ENCODE measurements at regions not wholly inside any gene's neighbourhood (a gene's known extent, or its start where the extent isn't known, plus 50 kb on each side); places are given as distances from the start of the nearest gene placed in this dataset.

DNA sequence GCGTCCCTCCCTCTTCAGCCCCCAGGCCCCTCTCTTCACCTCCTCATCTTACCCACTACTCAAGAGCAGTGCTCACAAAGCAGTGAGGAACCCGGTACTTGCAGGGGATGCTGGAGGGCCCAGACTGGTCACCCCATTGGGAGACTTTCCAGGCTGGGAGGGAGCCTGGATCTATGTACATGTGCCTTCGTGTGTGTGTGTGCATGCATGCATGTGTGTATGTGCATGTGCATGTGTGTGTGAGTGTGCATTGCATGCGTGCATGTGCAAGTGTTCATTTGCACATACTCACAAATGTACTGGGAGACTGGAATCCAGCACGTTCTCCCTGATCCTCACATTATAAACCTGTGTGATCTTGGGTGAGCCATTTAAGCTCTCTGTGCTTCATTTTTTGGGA is 696.0 kb upstream of the EEF2KMT start:
- TF ChIP-seq YY1 (tag by site-specific recombination; IDR thresholded peaks at IDR 0.05): no peak
- TF ChIP-seq, protein P1, sequence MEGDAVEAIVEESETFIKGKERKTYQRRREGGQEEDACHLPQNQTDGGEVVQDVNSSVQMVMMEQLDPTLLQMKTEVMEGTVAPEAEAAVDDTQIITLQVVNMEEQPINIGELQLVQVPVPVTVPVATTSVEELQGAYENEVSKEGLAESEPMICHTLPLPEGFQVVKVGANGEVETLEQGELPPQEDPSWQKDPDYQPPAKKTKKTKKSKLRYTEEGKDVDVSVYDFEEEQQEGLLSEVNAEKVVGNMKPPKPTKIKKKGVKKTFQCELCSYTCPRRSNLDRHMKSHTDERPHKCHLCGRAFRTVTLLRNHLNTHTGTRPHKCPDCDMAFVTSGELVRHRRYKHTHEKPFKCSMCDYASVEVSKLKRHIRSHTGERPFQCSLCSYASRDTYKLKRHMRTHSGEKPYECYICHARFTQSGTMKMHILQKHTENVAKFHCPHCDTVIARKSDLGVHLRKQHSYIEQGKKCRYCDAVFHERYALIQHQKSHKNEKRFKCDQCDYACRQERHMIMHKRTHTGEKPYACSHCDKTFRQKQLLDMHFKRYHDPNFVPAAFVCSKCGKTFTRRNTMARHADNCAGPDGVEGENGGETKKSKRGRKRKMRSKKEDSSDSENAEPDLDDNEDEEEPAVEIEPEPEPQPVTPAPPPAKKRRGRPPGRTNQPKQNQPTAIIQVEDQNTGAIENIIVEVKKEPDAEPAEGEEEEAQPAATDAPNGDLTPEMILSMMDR (tag by site-specific recombination; IDR thresholded peaks at IDR 0.05): no peak
- TF ChIP-seq HOXC10 (CRISPR knock-in tag; IDR thresholded peaks at IDR 0.05): no peak
- no peak for TF ChIP-seq ZNF704 (tag by site-specific recombination; IDR thresholded peaks at IDR 0.05)
- no peak for TF ChIP-seq ZNF10 (tag by site-specific recombination; IDR thresholded peaks at IDR 0.05)
- TF ChIP-seq ZNF530 (tag by site-specific recombination; IDR thresholded peaks at IDR 0.05; ENCODE audit: low read depth): no peak
- TF ChIP-seq, protein P2, sequence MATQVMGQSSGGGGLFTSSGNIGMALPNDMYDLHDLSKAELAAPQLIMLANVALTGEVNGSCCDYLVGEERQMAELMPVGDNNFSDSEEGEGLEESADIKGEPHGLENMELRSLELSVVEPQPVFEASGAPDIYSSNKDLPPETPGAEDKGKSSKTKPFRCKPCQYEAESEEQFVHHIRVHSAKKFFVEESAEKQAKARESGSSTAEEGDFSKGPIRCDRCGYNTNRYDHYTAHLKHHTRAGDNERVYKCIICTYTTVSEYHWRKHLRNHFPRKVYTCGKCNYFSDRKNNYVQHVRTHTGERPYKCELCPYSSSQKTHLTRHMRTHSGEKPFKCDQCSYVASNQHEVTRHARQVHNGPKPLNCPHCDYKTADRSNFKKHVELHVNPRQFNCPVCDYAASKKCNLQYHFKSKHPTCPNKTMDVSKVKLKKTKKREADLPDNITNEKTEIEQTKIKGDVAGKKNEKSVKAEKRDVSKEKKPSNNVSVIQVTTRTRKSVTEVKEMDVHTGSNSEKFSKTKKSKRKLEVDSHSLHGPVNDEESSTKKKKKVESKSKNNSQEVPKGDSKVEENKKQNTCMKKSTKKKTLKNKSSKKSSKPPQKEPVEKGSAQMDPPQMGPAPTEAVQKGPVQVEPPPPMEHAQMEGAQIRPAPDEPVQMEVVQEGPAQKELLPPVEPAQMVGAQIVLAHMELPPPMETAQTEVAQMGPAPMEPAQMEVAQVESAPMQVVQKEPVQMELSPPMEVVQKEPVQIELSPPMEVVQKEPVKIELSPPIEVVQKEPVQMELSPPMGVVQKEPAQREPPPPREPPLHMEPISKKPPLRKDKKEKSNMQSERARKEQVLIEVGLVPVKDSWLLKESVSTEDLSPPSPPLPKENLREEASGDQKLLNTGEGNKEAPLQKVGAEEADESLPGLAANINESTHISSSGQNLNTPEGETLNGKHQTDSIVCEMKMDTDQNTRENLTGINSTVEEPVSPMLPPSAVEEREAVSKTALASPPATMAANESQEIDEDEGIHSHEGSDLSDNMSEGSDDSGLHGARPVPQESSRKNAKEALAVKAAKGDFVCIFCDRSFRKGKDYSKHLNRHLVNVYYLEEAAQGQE (tag by site-specific recombination; IDR thresholded peaks at IDR 0.05): no peak

Measured in HEK293 (cell line).